Stimulated activated naive CD8-positive, alpha-beta T cell treated with anti-CD3 and anti-CD28 coated beads, Interleukin-15, Interleukin-2, amounts not matched to agents 100 ng/mL and 50 ng/mL, for 24 hours (primary cell): ENCODE measurements at regions not wholly inside any gene's neighbourhood (a gene's known extent, or its start where the extent isn't known, plus 50 kb on each side); places are given as distances from the start of the nearest gene placed in this dataset.

ENCODE experiments used
- H3K27ac Mint-ChIP-seq: one replicate; pipeline ENCODE4 v1.8.0; 2021; ENCODE audit warnings: mild to moderate bottlenecking, mixed read lengths
- H3K27me3 Mint-ChIP-seq: one replicate; pipeline ENCODE4 v1.8.0; 2021; ENCODE audit warnings: mixed read lengths
- H3K36me3 Mint-ChIP-seq: one replicate; pipeline ENCODE4 v1.8.0; 2021; ENCODE audit warnings: low read depth, mixed read lengths
- H3K4me1 Mint-ChIP-seq: one replicate; pipeline ENCODE4 v1.8.0; 2021; ENCODE audit warnings: low read depth, mixed read lengths
- H3K4me3 Mint-ChIP-seq: one replicate; pipeline ENCODE4 v1.8.0; 2021; ENCODE audit warnings: mild to moderate bottlenecking, mixed read lengths
- H3K9me3 Mint-ChIP-seq: one replicate; pipeline ENCODE4 v1.8.0; 2021; ENCODE audit warnings: mixed read lengths

GRCh38 chr22:48331266-48331665 lies 1496.4 kb downstream of the BRD1 start:
- Mint-ChIP-seq H3K36me3 (no peaks in the 10 kb centered on the region), H3K27me3 (no peaks in the 10 kb centered on the region), H3K4me3 (no peak overlapping the region), H3K4me1 (no peaks in the 10 kb centered on the region), H3K9me3 (peaks cover 8% of the 10 kb centered on the region), H3K27ac (no peak overlapping the region)

- Mint-ChIP-seq H3K36me3 (no peaks in the 10 kb centered on the region), H3K4me1 (no peaks in the 10 kb centered on the region), H3K27me3 (no peaks in the 10 kb centered on the region), H3K27ac (no peak overlapping the region), H3K4me3 (no peak overlapping the region), H3K9me3 (peaks cover 14% of the 10 kb centered on the region)
Measured at GRCh38 chr22:48327721-48328120, 1500.0 kb downstream of the BRD1 start.

GRCh38 chr22:48323746-48324145 lies 1503.9 kb downstream of the BRD1 start:
- H3K9me3 Mint-ChIP-seq, result peaks cover 12% of the 10 kb centered on the region
- no peaks in the 10 kb centered on the region for H3K27me3 Mint-ChIP-seq
- no peaks in the 10 kb centered on the region for H3K4me1 Mint-ChIP-seq
- H3K4me3 Mint-ChIP-seq, result no peak overlapping the region
- H3K36me3 Mint-ChIP-seq, result no peaks in the 10 kb centered on the region
- H3K27ac Mint-ChIP-seq, result no peak overlapping the region

GRCh38 chr22:48322907-48323306 lies 1504.8 kb downstream of the BRD1 start:
- Mint-ChIP-seq H3K27me3 (no peaks in the 10 kb centered on the region), H3K9me3 (peaks cover 6% of the 10 kb centered on the region), H3K4me3 (no peak overlapping the region), H3K36me3 (no peaks in the 10 kb centered on the region), H3K4me1 (no peaks in the 10 kb centered on the region), H3K27ac (no peak overlapping the region)

- H3K4me3 Mint-ChIP-seq, result no peak overlapping the region
- peaks cover 6% of the 10 kb centered on the region for H3K9me3 Mint-ChIP-seq
- H3K4me1 Mint-ChIP-seq, result no peaks in the 10 kb centered on the region
- no peaks in the 10 kb centered on the region for H3K36me3 Mint-ChIP-seq
- no peaks in the 10 kb centered on the region for H3K27me3 Mint-ChIP-seq
- H3K27ac Mint-ChIP-seq, result no peak overlapping the region
Measured at GRCh38 chr22:48321986-48322545, 1505.6 kb downstream of the BRD1 start.

- no peak overlapping the region for H3K4me3 Mint-ChIP-seq
- no peaks in the 10 kb centered on the region for H3K36me3 Mint-ChIP-seq
- peaks cover 6% of the 10 kb centered on the region for H3K9me3 Mint-ChIP-seq
- no peaks in the 10 kb centered on the region for H3K4me1 Mint-ChIP-seq
- no peak overlapping the region for H3K27ac Mint-ChIP-seq
- H3K27me3 Mint-ChIP-seq, result no peaks in the 10 kb centered on the region
Measured at GRCh38 chr22:48320683-48321451, 1506.8 kb downstream of the BRD1 start.

GRCh38 chr22:48320048-48320682 lies 1507.5 kb downstream of the BRD1 start:
- H3K9me3 Mint-ChIP-seq, result peaks cover 6% of the 10 kb centered on the region
- no peak overlapping the region for H3K4me3 Mint-ChIP-seq
- no peaks in the 10 kb centered on the region for H3K27me3 Mint-ChIP-seq
- H3K4me1 Mint-ChIP-seq, result no peaks in the 10 kb centered on the region
- no peaks in the 10 kb centered on the region for H3K36me3 Mint-ChIP-seq
- H3K27ac Mint-ChIP-seq, result no peak overlapping the region

GRCh38 chr22:48319321-48320047 lies 1508.2 kb downstream of the BRD1 start:
- Mint-ChIP-seq H3K27me3 (no peaks in the 10 kb centered on the region), H3K4me3 (no peak overlapping the region), H3K27ac (no peak overlapping the region), H3K9me3 (peaks cover 2% of the 10 kb centered on the region), H3K4me1 (no peaks in the 10 kb centered on the region), H3K36me3 (no peaks in the 10 kb centered on the region)

- Mint-ChIP-seq H3K9me3 (peaks cover under 1% of the 10 kb centered on the region), H3K27ac (no peak overlapping the region), H3K36me3 (no peaks in the 10 kb centered on the region), H3K27me3 (no peaks in the 10 kb centered on the region), H3K4me3 (no peak overlapping the region), H3K4me1 (no peaks in the 10 kb centered on the region)
Measured at GRCh38 chr22:48318575-48319320, 1508.9 kb downstream of the BRD1 start.

- no peaks in the 10 kb centered on the region for H3K36me3 Mint-ChIP-seq
Measured at GRCh38 chr22:48318173-48318572, 1509.5 kb downstream of the BRD1 start.

GRCh38 chr22:48316257-48317250 lies 1511.1 kb downstream of the BRD1 start:
- no peak overlapping the region for H3K27ac Mint-ChIP-seq
- H3K9me3 Mint-ChIP-seq, result peaks cover 17% of the 10 kb centered on the region
- H3K27me3 Mint-ChIP-seq, result peaks cover 5% of the 10 kb centered on the region
- H3K4me3 Mint-ChIP-seq, result no peak overlapping the region
- no peaks in the 10 kb centered on the region for H3K4me1 Mint-ChIP-seq
- H3K36me3 Mint-ChIP-seq, result no peaks in the 10 kb centered on the region

More at GRCh38 chr22:48318173-48318572, 1509.5 kb downstream of the BRD1 start:
- H3K4me3 Mint-ChIP-seq, result no peak overlapping the region
- H3K4me1 Mint-ChIP-seq, result no peaks in the 10 kb centered on the region
- H3K9me3 Mint-ChIP-seq, result peaks cover 6% of the 10 kb centered on the region
- H3K27ac Mint-ChIP-seq, result no peak overlapping the region
- peaks cover 5% of the 10 kb centered on the region for H3K27me3 Mint-ChIP-seq

- H3K4me1 Mint-ChIP-seq, result no peaks in the 10 kb centered on the region
- peaks cover 21% of the 10 kb centered on the region for H3K9me3 Mint-ChIP-seq
- H3K27ac Mint-ChIP-seq, result no peak overlapping the region
Measured at GRCh38 chr22:48315439-48316256, 1512.0 kb downstream of the BRD1 start.

GRCh38 chr22:48314073-48314472 lies 1513.6 kb downstream of the BRD1 start:
- H3K4me1 Mint-ChIP-seq, result no peaks in the 10 kb centered on the region
- H3K27me3 Mint-ChIP-seq, result peaks cover 5% of the 10 kb centered on the region
- H3K36me3 Mint-ChIP-seq, result no peaks in the 10 kb centered on the region
- no peak overlapping the region for H3K4me3 Mint-ChIP-seq
- H3K27ac Mint-ChIP-seq, result no peak overlapping the region
- H3K9me3 Mint-ChIP-seq, result peaks cover 26% of the 10 kb centered on the region

More at GRCh38 chr22:48315439-48316256, 1512.0 kb downstream of the BRD1 start:
- H3K36me3 Mint-ChIP-seq, result no peaks in the 10 kb centered on the region
- peaks cover 5% of the 10 kb centered on the region for H3K27me3 Mint-ChIP-seq
- no peak overlapping the region for H3K4me3 Mint-ChIP-seq
